Neural cell (in vitro differentiated cells): ENCODE measurements at regions not wholly inside any gene's neighbourhood (a gene's known extent, or its start where the extent isn't known, plus 50 kb on each side); places are given as distances from the start of the nearest gene placed in this dataset.

Experiments used
- CTCF ChIP-seq: fragments of 450-650 bp; IDR thresholded peaks from 2 replicates; pipeline ENCODE4 v1.5.1; 2014; ENCODE audit warnings: antibody characterized with exemption, mild to moderate bottlenecking, moderate library complexity; ENCODE audit not compliant: poor library complexity, severe bottlenecking
- EP300 ChIP-seq: fragments of 450-650 bp; conservative IDR thresholded peaks from 2 replicates; pipeline ENCODE4 v1.6.1; 2014; ENCODE audit warnings: antibody characterized with exemption, mild to moderate bottlenecking, moderate library complexity; ENCODE audit not compliant: poor library complexity, severe bottlenecking
- EZH2 ChIP-seq: fragments of 200-600, 300-800 bp; shearing (Covaris generic), sonication (generic); IDR thresholded peaks from 2 replicates; pipeline ENCODE4 v1.6.1; 2014; ENCODE audit warnings: antibody characterized with exemption, low read length, borderline replicate concordance, mild to moderate bottlenecking; ENCODE audit not compliant: insufficient read depth, poor library complexity, severe bottlenecking
- POLR2AphosphoS5 ChIP-seq: IDR thresholded peaks from 2 replicates; pipeline ENCODE4 v1.6.1; 2012
- REST ChIP-seq: IDR thresholded peaks from 2 replicates; pipeline ENCODE4 v1.6.1; 2012; ENCODE audit warnings: borderline replicate concordance
- SMC3 ChIP-seq: fragments of 450-650 bp; conservative IDR thresholded peaks from 2 replicates; pipeline ENCODE4 v1.6.1; 2014; ENCODE audit warnings: antibody characterized with exemption, mild to moderate bottlenecking, moderate library complexity; ENCODE audit not compliant: poor library complexity

- TF ChIP-seq CTCF (no peak), REST (no peak), SMC3 (no peak), EP300 (no peak), POLR2AphosphoS5 (no peak), EZH2 (no peak)
These were observed 492.5 kb upstream of the ZMIZ1 start for GRCh38 chr10:78576276-78576675.
